CD4-positive, alpha-beta T cell (primary cell): ENCODE measurements at regions not wholly inside any gene's neighbourhood (a gene's known extent, or its start where the extent isn't known, plus 50 kb on each side); places are given as distances from the start of the nearest gene placed in this dataset.

Source experiments
- ATAC-seq: fragments of 200-7000 bp; cut with Tn5 transposase; one replicate; pipeline ENCODE4 v1.10.0; 2022; ENCODE audit warnings: mild to moderate bottlenecking; ENCODE audit not compliant: poor library complexity
- CTCF ChIA-PET: fragments of 350-600 bp; sonication (Branson Sonifier 250); formaldehyde crosslinking; loops from one replicate; lab custom pipeline; 2021; ENCODE audit warnings: antibody characterized with exemption, inconsistent platforms; lab: Charles Lee
- POLR2A ChIA-PET: fragments of 350-600 bp; sonication (Branson Sonifier 250); formaldehyde crosslinking; loops from one replicate; lab custom pipeline; 2021; ENCODE audit warnings: antibody characterized with exemption, inconsistent platforms; lab: Charles Lee
- DNase-seq, 14 experiments: peaks; one replicate each; pipeline ENCODE4 v3.0.0-alpha.2; 2013 to 2020; ENCODE audit warnings: mixed read lengths in 2 of 14
- H3K27ac ChIP-seq, 2 donors: one replicate each; pipeline versions ENCODE4 v1.5.1 to v1.7.0; 2013; ENCODE audit warnings: low read length in 2 of 2, low read depth in 1 of 2, mild to moderate bottlenecking in 1 of 2
- H3K27me3 ChIP-seq, 2 experiments: 1 replicate in 1 of 2; 2 replicates in 1 of 2; pipeline versions ENCODE4 v1.6.1 to v1.7.0; 2013; ENCODE audit warnings: low read length in 2 of 2, control low read depth in 1 of 2, mild to moderate bottlenecking in 1 of 2, moderate library complexity in 1 of 2; ENCODE audit not compliant: insufficient read depth in 2 of 2, control insufficient read depth in 1 of 2
- H3K36me3 ChIP-seq: one replicate; pipeline ENCODE4 v1.6.1; 2013; ENCODE audit warnings: low read length, control low read depth; ENCODE audit not compliant: insufficient read depth
- H3K4me1 ChIP-seq: one replicate; pipeline ENCODE4 v1.6.1; 2013; ENCODE audit warnings: low read length, control low read depth; ENCODE audit not compliant: insufficient read depth
- H3K4me3 ChIP-seq: one replicate; pipeline ENCODE4 v1.5.1; 2013; ENCODE audit warnings: mild to moderate bottlenecking, low read length, moderate library complexity
- H3K9me3 ChIP-seq, 2 experiments: 1 replicate in 1 of 2; 2 replicates in 1 of 2; pipeline versions ENCODE4 v1.6.1 to v1.7.0; 2013; ENCODE audit warnings: low read length in 2 of 2, mild to moderate bottlenecking in 2 of 2, control low read depth in 1 of 2, moderate library complexity in 1 of 2; ENCODE audit not compliant: control insufficient read depth in 1 of 2, insufficient read depth in 1 of 2
- H3K27ac Mint-ChIP-seq: one replicate; pipeline ENCODE4 v1.8.0; 2020; ENCODE audit warnings: mixed read lengths
- H3K27me3 Mint-ChIP-seq: one replicate; pipeline ENCODE4 v1.8.0; 2021; ENCODE audit warnings: mixed read lengths
- H3K36me3 Mint-ChIP-seq: one replicate; pipeline ENCODE4 v1.8.0; 2021; ENCODE audit warnings: low read depth, mixed read lengths
- H3K4me1 Mint-ChIP-seq: one replicate; pipeline ENCODE4 v1.8.0; 2021; ENCODE audit warnings: low read depth, mixed read lengths
- H3K4me3 Mint-ChIP-seq: one replicate; pipeline ENCODE4 v1.8.0; 2020; ENCODE audit warnings: mild to moderate bottlenecking, mixed read lengths
- H3K9me3 Mint-ChIP-seq: one replicate; pipeline ENCODE4 v1.8.0; 2020; ENCODE audit warnings: mixed read lengths
- CTCF ChIP-seq: fragments of 200-600 bp; IDR thresholded peaks from one replicate; pipeline ENCODE4 v1.8.0; 2022; ENCODE audit warnings: antibody characterized with exemption, mild to moderate bottlenecking
- intact Hi-C, 2 experiments: fragments of 100-400 bp; cut with DNase I in 1 of 2; cut with micrococcal nuclease in 1 of 2; formaldehyde crosslinking; loops; one replicate each; pipeline versions ENCODE4 v1.15.1 to v1.9.0; 2023 to 2025; cut with DNase I, micrococcal nuclease

GRCh38 chr18:24627644-24628315 lies 167.3 kb downstream of the HRH4 start:
- Mint-ChIP-seq H3K36me3 (no peaks in the 10 kb centered on the region), H3K27ac (no peak overlapping the region), H3K4me3 (no peak overlapping the region), H3K9me3 (no peaks in the 10 kb centered on the region), H3K4me1 (no peaks in the 10 kb centered on the region), H3K27me3 (peaks cover 19% of the 10 kb centered on the region)
- H3K27ac ChIP-seq, result no peak overlapping the region
- no peak for DNase-seq
- H3K4me1 ChIP-seq, result no peaks in the 10 kb centered on the region
- CTCF ChIA-PET, result no interaction called here
- ATAC-seq, result no peak
- H3K4me3 ChIP-seq, result no peak overlapping the region
- TF ChIP-seq CTCF, result no peak
- H3K36me3 ChIP-seq, result no peaks in the 10 kb centered on the region
- POLR2A ChIA-PET, result no interaction called here
- H3K27me3 ChIP-seq, result peaks cover 0 to 2% of the 10 kb centered on the region in 2 experiments
- intact Hi-C loops, result no loop called here
- H3K9me3 ChIP-seq, result peaks cover 0 to 7% of the 10 kb centered on the region in 2 experiments

- Mint-ChIP-seq H3K27ac (no peak overlapping the region), H3K4me1 (no peaks in the 10 kb centered on the region), H3K9me3 (no peaks in the 10 kb centered on the region), H3K27me3 (peaks cover 22% of the 10 kb centered on the region), H3K4me3 (no peak overlapping the region), H3K36me3 (no peaks in the 10 kb centered on the region)
- ChIA-PET POLR2A (no interaction called here), CTCF (no interaction called here)
- DNase-seq (no peak), ATAC-seq (no peak)
- peaks cover 0 to 7% of the 10 kb centered on the region in 2 experiments for H3K9me3 ChIP-seq
- TF ChIP-seq CTCF, result no peak
- H3K4me1 ChIP-seq, result no peaks in the 10 kb centered on the region
- H3K4me3 ChIP-seq, result no peak overlapping the region
- no peak overlapping the region for H3K27ac ChIP-seq
- intact Hi-C loops, result no loop called here
- peaks cover 0 to 2% of the 10 kb centered on the region in 2 experiments for H3K27me3 ChIP-seq
- no peaks in the 10 kb centered on the region for H3K36me3 ChIP-seq
Observed at GRCh38 chr18:24628326-24628725, 167.9 kb downstream of the HRH4 start.

GRCh38 chr18:24629921-24630320 lies 169.5 kb downstream of the HRH4 start:
- ChIA-PET CTCF (no interaction called here), POLR2A (no interaction called here)
- H3K27ac Mint-ChIP-seq, result no peak overlapping the region
- no peaks in the 10 kb centered on the region for H3K9me3 Mint-ChIP-seq
- no peak for TF ChIP-seq CTCF
- Histone ChIP-seq H3K4me1 (no peaks in the 10 kb centered on the region), H3K9me3 (peaks cover 0 to 7% of the 10 kb centered on the region in 2 experiments), H3K27me3 (peaks cover 0 to 2% of the 10 kb centered on the region in 2 experiments), H3K4me3 (no peak overlapping the region), H3K36me3 (no peaks in the 10 kb centered on the region), H3K27ac (no peak overlapping the region)
- no peaks in the 10 kb centered on the region for H3K36me3 Mint-ChIP-seq
- intact Hi-C loops, result no loop called here
- peaks cover 22% of the 10 kb centered on the region for H3K27me3 Mint-ChIP-seq
- no peak for DNase-seq
- H3K4me3 Mint-ChIP-seq, result no peak overlapping the region
- no peak for ATAC-seq
- no peaks in the 10 kb centered on the region for H3K4me1 Mint-ChIP-seq
